GM19467 (cell line): ENCODE measurements at regions not wholly inside any gene's neighbourhood (a gene's known extent, or its start where the extent isn't known, plus 50 kb on each side); places are given as distances from the start of the nearest gene placed in this dataset.

Source experiments
- ATAC-seq: cut with Tn5 transposase; IDR thresholded peaks from one replicate; pipeline ENCODE4 v1.9.1; 2021; ENCODE audit warnings: mild to moderate bottlenecking, moderate library complexity; ENCODE audit not compliant: unreplicated experiment

GRCh38 chr9:108724122-108724521, 131.7 kb downstream of the ACTL7B start:
- no peak for ATAC-seq

GRCh38 chr9:108722396-108722795, 133.4 kb downstream of the ACTL7B start:
- ATAC-seq: no peak

GRCh38 chr9:108720191-108720642, 135.6 kb downstream of the ACTL7B start:
- ATAC-seq: no peak

- ATAC-seq: no peak
Observed at GRCh38 chr9:108710424-108710823, 145.4 kb downstream of the ACTL7B start.

GRCh38 chr9:108709997-108710396, 145.8 kb downstream of the ACTL7B start:
- no peak for ATAC-seq

- no peak for ATAC-seq
Observed at GRCh38 chr9:108709126-108709525, 146.7 kb downstream of the ACTL7B start.

- ATAC-seq: no peak
Observed at GRCh38 chr9:108708448-108708847, 147.3 kb downstream of the ACTL7B start.

- ATAC-seq: no peak
Observed at GRCh38 chr9:108707120-108707519, 148.7 kb downstream of the ACTL7B start.

GRCh38 chr9:108704156-108704852, 151.5 kb downstream of the ACTL7B start:
- ATAC-seq: no peak

- no peak for ATAC-seq
Observed at GRCh38 chr9:108703429-108703828, 152.4 kb downstream of the ACTL7B start.

GRCh38 chr9:108702681-108703080, 153.1 kb downstream of the ACTL7B start:
- no peak for ATAC-seq

- no peak for ATAC-seq
Observed at GRCh38 chr9:108698801-108699200, 157.0 kb downstream of the ACTL7B start.

- ATAC-seq: no peak
Observed at GRCh38 chr9:108698231-108698630, 157.6 kb downstream of the ACTL7B start.

GRCh38 chr9:108696156-108696555, 159.6 kb downstream of the ACTL7B start:
- no peak for ATAC-seq

GRCh38 chr9:108694170-108694569, 161.6 kb downstream of the ACTL7B start:
- ATAC-seq: no peak

GRCh38 chr9:108691614-108692013, 164.2 kb downstream of the ACTL7B start:
- ATAC-seq: no peak

GRCh38 chr9:108688676-108689075, 167.1 kb downstream of the ACTL7B start:
- ATAC-seq: no peak

GRCh38 chr9:108688051-108688450, 167.7 kb downstream of the ACTL7B start:
- ATAC-seq: no peak

- ATAC-seq: no peak
Observed at GRCh38 chr9:108687006-108687987, 168.5 kb downstream of the ACTL7B start.

- ATAC-seq: no peak
Observed at GRCh38 chr9:108684288-108685025, 171.3 kb downstream of the ACTL7B start.

GRCh38 chr9:108683245-108683644, 172.5 kb downstream of the ACTL7B start:
- ATAC-seq: no peak
